Stimulated activated naive CD8-positive, alpha-beta T cell treated with anti-CD3 and anti-CD28 coated beads, Interleukin-15, amount 100 ng/mL, for 72 hours (primary cell): ENCODE measurements at regions not wholly inside any gene's neighbourhood (a gene's known extent, or its start where the extent isn't known, plus 50 kb on each side); places are given as distances from the start of the nearest gene placed in this dataset.
"Not testable (repeated sequence)": the region's sequence is repeated elsewhere in the genome, so short reads cannot be mapped to it uniquely, and the experiment has no call there.

ENCODE experiments used
- ATAC-seq: fragments of 150-1000 bp; cut with Tn5 transposase; 2 replicates; pipeline ENCODE4 v1.10.0; 2021; ENCODE audit warnings: mild to moderate bottlenecking, moderate library complexity
- DNase-seq, 2 donors: peaks; one replicate each; pipeline ENCODE4 v3.0.0; 2021 to 2022
- H3K27ac Mint-ChIP-seq, 2 donors: one replicate each; pipeline ENCODE4 v1.8.0; 2022; ENCODE audit warnings: mild to moderate bottlenecking in 2 of 2, mixed read lengths in 2 of 2, moderate library complexity in 2 of 2
- H3K27me3 Mint-ChIP-seq: one replicate; pipeline ENCODE4 v1.8.0; 2022; ENCODE audit warnings: mixed read lengths
- H3K4me1 Mint-ChIP-seq: one replicate; pipeline ENCODE4 v1.8.0; 2022; ENCODE audit warnings: mild to moderate bottlenecking, mixed read lengths
- H3K4me3 Mint-ChIP-seq, 2 donors: one replicate each; pipeline ENCODE4 v1.8.0; 2022; ENCODE audit warnings: mild to moderate bottlenecking in 2 of 2, mixed read lengths in 2 of 2, moderate library complexity in 1 of 2
- H3K9me3 Mint-ChIP-seq, 2 donors: one replicate each; pipeline ENCODE4 v1.8.0; 2022; ENCODE audit warnings: mixed read lengths in 2 of 2

- H3K27me3 Mint-ChIP-seq = no peaks in the 10 kb centered on the region
- no peaks in the 10 kb centered on the region for H3K4me1 Mint-ChIP-seq
- peak overlapping the region in 1 of 2 donors; percentile 59 for H3K27ac Mint-ChIP-seq
- H3K4me3 Mint-ChIP-seq = no peak overlapping the region
- DNase-seq = no peak
- no peak for ATAC-seq
- H3K9me3 Mint-ChIP-seq = peaks cover 12 to 20% of the 10 kb centered on the region in 2 donors
Observed at GRCh38 chr5:142398730-142399055, 73.9 kb upstream of the SPRY4 start.

- H3K27me3 Mint-ChIP-seq, H3K4me1 Mint-ChIP-seq, ATAC-seq, H3K27ac Mint-ChIP-seq, DNase-seq, H3K4me3 Mint-ChIP-seq: not testable (repeated sequence)
- H3K9me3 Mint-ChIP-seq = peaks cover 12 to 20% of the 10 kb centered on the region in 2 donors
Observed at GRCh38 chr5:142398011-142398729, 73.3 kb upstream of the SPRY4 start.

GRCh38 chr5:142397178-142397577, 72.4 kb upstream of the SPRY4 start:
- H3K4me1 Mint-ChIP-seq = no peaks in the 10 kb centered on the region
- H3K27me3 Mint-ChIP-seq = no peaks in the 10 kb centered on the region
- ATAC-seq (no peak), DNase-seq (no peak)
- H3K4me3 Mint-ChIP-seq = no peak overlapping the region
- peaks cover 12 to 20% of the 10 kb centered on the region in 2 donors for H3K9me3 Mint-ChIP-seq
- no peak overlapping the region for H3K27ac Mint-ChIP-seq

DNA sequence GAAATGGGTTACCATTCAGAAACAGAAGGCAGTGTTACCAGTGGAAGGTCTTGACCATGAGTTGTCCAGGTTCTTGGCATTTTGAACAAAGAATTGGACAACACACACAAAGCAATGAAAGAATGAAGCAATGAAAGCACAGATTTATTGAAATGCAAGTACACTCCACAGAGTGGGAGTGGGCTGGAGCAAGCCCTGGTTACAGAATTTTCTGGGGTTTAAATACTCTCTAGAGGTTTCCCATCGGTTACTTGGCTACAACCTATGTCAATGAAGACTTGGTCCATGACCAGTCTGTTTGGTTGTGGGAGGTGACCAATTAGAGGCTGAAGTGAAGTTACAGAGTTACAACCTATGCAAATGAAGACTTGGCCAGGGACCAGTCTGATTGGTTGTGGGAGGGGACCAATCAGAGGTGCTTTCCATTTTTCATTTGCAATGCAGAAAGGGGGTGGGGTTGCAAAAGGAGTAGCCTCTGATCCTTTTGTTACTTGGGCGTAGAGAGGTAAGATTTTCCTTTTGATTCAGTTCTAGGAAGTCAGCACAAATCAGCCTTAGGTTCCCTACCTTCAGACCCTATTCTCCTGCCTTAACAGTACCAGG, 71.7 kb upstream of the SPRY4 start:
- Mint-ChIP-seq H3K27ac (no peak overlapping the region), H3K4me3 (no peak overlapping the region), H3K9me3 (peaks cover 12 to 20% of the 10 kb centered on the region in 2 donors), H3K4me1 (no peaks in the 10 kb centered on the region), H3K27me3 (peaks cover under 1% of the 10 kb centered on the region)
- ATAC-seq = no peak
- DNase-seq = no peak

GRCh38 chr5:142395334-142395733, 70.5 kb upstream of the SPRY4 start:
- no peak overlapping the region for H3K27ac Mint-ChIP-seq
- H3K4me3 Mint-ChIP-seq = no peak overlapping the region
- peaks cover 3% of the 10 kb centered on the region for H3K4me1 Mint-ChIP-seq
- H3K9me3 Mint-ChIP-seq = peaks cover 12 to 20% of the 10 kb centered on the region in 2 donors
- ATAC-seq = no peak
- no peak for DNase-seq
- H3K27me3 Mint-ChIP-seq = peaks cover 12% of the 10 kb centered on the region

GRCh38 chr5:142391058-142391845, 66.4 kb upstream of the SPRY4 start:
- no peak overlapping the region for H3K27ac Mint-ChIP-seq
- DNase-seq (no peak), ATAC-seq (no peak)

DNA sequence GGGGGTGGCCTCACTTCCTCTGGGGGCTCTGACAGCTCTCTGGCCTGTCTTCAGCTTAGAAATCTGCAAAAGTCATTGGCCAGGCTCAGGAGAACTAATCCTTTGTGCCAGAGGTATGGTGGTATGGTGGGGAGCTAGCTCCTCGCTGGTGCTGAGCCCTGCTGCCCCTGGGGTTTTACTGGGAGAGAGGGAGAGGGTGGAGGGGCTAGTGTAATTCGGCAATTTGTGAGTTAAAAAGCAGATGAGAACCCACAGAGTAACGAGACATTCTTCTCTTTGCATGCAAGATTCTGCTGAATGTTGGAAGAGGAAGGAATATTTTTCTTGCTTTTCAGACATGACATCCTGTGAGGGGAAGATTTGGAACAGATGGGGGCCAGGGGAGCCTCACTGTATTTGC, 65.5 kb upstream of the SPRY4 start:
- no peak overlapping the region for H3K27ac Mint-ChIP-seq
- ATAC-seq = no peak
- H3K4me1 Mint-ChIP-seq = peaks cover 12% of the 10 kb centered on the region
- peaks cover 12% of the 10 kb centered on the region for H3K27me3 Mint-ChIP-seq
- H3K9me3 Mint-ChIP-seq = peaks cover 0 to 1% of the 10 kb centered on the region in 2 donors
- DNase-seq = no peak
- no peak overlapping the region for H3K4me3 Mint-ChIP-seq

More at GRCh38 chr5:142391058-142391845, 66.4 kb upstream of the SPRY4 start:
- Mint-ChIP-seq H3K4me3 (no peak overlapping the region), H3K4me1 (peaks cover 12% of the 10 kb centered on the region), H3K9me3 (peaks cover 5 to 10% of the 10 kb centered on the region in 2 donors), H3K27me3 (peaks cover 12% of the 10 kb centered on the region)

DNA sequence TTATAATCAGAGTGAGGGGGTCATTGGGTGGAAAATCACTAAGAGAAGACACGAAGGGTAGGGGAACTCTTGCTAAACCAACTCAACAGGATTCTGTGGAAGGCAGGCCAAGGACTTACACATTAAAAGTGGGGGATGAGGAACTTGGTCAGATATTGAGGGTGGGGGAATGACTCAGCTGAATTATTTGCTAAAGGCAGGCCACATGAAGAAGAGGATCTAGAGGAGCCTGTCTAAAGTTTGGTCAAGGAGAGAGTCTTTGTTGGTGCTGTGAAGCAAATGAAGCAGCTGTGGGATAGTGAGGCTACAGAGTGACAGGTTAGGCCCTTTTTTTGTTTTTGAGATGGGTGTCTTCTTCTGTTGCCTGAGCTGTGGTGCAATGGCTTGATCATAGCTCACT, 63.9 kb upstream of the SPRY4 start:
- ATAC-seq (no peak), DNase-seq (no peak)
- H3K9me3 Mint-ChIP-seq = no peaks in the 10 kb centered on the region
- H3K27ac Mint-ChIP-seq = peak overlapping the region in 1 of 2 donors; percentile 77
- peaks cover 12% of the 10 kb centered on the region for H3K4me1 Mint-ChIP-seq
- peaks cover 12% of the 10 kb centered on the region for H3K27me3 Mint-ChIP-seq
- H3K4me3 Mint-ChIP-seq = no peak overlapping the region

DNA sequence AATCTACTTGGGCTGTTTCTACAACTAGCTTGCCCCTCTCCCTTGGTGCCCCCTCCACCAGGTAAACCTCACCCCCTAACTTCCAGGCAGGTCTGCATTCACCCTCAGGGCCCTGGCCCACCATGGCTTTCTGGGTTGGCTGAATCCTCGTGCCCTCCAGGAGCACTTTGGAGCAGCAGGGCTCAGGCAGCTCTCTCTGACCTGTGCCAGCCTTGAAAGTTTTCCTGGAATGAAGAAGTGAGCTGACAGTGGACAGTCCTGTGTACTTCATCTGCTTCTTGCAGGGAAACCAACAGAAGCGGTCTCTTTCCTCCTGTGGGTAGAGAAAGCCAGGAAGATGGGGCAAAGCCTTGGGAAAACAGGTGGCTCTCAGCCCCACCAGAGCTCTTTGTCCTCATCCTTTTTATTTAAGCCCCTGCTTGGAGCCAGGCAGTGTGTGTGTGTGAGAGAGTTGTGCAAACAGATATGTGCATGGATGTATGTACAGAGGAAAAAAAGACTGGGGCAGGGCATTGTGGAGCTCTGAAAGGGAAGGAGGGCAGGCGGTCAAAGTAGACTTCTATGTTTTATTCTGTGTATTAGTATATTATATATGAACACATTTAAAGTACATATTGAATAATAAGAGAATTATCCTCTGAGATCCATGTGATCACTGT, 62.3 kb upstream of the SPRY4 start:
- DNase-seq (no peak), ATAC-seq (no peak)
- Mint-ChIP-seq H3K9me3 (no peaks in the 10 kb centered on the region), H3K27ac (no peak overlapping the region), H3K27me3 (peaks cover 12% of the 10 kb centered on the region), H3K4me1 (peaks cover 12% of the 10 kb centered on the region), H3K4me3 (no peak overlapping the region)

GRCh38 chr5:142386137-142387023, 61.6 kb upstream of the SPRY4 start:
- Mint-ChIP-seq H3K4me1 (peaks cover 12% of the 10 kb centered on the region), H3K9me3 (no peaks in the 10 kb centered on the region), H3K27ac (no peak overlapping the region), H3K4me3 (no peak overlapping the region), H3K27me3 (peaks cover 10% of the 10 kb centered on the region)
- DNase-seq = no peak
- ATAC-seq = no peak

DNA sequence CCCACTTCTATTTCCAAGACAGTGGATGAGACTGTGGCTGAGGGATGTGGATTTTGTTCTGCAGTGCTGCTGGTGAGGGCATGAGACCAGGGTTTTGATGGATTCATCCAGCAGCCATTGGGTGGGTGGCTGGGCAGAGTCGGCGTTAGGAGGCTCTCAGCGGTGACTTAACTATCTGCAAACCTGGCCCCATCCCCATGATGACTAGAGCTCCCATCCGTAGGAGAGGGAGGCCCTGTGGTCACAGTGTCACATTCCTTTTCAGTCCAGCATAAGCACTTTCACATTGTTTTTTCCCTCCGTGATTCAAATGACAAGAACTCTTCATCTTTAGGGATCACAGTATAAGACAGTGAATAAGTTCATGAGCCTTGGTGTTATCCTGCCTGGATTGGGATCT, 60.4 kb upstream of the SPRY4 start:
- peaks cover 8% of the 10 kb centered on the region for H3K4me1 Mint-ChIP-seq
- H3K27ac Mint-ChIP-seq = no peak overlapping the region
- H3K4me3 Mint-ChIP-seq = no peak overlapping the region
- no peaks in the 10 kb centered on the region for H3K9me3 Mint-ChIP-seq
- no peak for DNase-seq
- no peaks in the 10 kb centered on the region for H3K27me3 Mint-ChIP-seq
- no peak for ATAC-seq

DNA sequence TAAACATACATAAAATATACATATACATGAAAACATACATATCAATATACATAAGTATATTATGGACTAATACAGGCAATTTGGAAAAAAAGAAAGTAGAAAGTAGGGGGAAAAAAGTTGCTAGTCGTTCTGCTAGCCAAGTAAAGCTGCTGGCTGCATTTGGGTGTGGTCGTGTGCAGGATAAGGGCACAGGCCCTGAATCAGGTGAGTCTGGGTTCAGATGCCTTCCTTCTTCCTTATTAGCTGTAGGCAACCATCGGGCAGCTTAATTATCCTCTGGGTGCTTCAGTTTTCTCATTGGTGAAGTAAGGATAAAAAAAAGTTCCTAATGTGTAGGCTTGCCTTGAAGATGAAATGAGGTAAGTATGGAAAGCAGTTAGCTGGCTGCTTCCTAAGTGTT, 59.2 kb upstream of the SPRY4 start:
- Mint-ChIP-seq H3K27ac (no peak overlapping the region), H3K27me3 (no peaks in the 10 kb centered on the region), H3K9me3 (no peaks in the 10 kb centered on the region), H3K4me1 (peaks cover 15% of the 10 kb centered on the region), H3K4me3 (no peak overlapping the region)
- ATAC-seq = no peak
- DNase-seq = no peak

GRCh38 chr5:142382186-142382585, 57.4 kb upstream of the SPRY4 start:
- Mint-ChIP-seq H3K9me3 (no peaks in the 10 kb centered on the region), H3K27ac (no peak overlapping the region), H3K27me3 (no peaks in the 10 kb centered on the region), H3K4me1 (peaks cover 16% of the 10 kb centered on the region), H3K4me3 (no peak overlapping the region)
- ATAC-seq = no peak
- DNase-seq = no peak

DNA sequence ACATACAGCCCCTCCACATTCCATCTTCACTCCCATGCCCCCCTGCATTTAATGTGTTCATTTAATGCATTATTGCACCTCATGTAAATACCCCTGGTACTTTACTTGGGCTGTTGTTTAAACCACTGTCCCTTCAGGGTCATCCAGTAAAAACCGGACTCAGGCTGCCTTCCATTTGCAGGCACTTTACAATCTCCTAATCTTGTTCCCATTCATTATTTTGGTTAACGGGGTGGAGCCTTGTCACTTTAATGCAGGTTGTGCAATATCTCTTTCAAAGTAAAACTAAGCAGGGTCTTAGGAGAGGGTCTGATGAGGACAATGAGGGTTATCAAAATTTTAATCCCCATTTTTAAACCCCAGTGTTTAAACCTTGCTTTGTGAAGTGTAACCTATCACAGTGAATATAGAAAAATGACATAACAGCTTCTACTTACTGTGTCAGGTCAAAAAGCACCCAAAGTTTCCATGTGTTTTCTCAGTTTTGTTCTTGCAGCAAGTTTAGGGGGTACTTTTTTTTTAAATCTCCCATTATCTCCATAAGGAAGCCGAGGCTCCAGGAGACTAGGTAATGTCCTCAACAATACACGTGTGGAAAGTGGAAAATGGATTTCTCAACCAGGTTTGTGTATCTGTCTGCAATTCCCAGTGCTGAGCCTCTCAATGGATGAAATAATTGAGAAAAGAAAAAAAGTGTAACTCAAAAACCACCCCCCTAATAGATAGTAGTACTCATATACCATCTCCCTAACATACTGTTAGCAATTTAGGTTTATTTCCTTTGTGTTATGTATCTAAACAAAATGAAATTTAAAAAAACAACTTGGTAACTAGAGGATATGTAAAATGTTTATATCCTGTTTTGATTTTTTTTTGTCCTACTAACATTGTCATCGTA, 54.2 kb upstream of the SPRY4 start:
- Mint-ChIP-seq H3K4me1 (peaks cover 16% of the 10 kb centered on the region), H3K9me3 (no peaks in the 10 kb centered on the region), H3K27me3 (no peaks in the 10 kb centered on the region), H3K27ac (no peak overlapping the region), H3K4me3 (no peak overlapping the region)
- no peak for ATAC-seq
- no peak for DNase-seq
